Activated CD4-positive, alpha-beta T cell treated with anti-CD3 and anti-CD28 coated beads for 36 hours (primary cell): ENCODE measurements at regions not wholly inside any gene's neighbourhood (a gene's known extent, or its start where the extent isn't known, plus 50 kb on each side); places are given as distances from the start of the nearest gene placed in this dataset.
"Not testable (repeated sequence)": the region's sequence is repeated elsewhere in the genome, so short reads cannot be mapped to it uniquely, and the experiment has no call there.

ENCODE experiments used
- ATAC-seq: fragments of 200-7000 bp; cut with Tn5 transposase; one replicate; pipeline ENCODE4 v1.10.0; 2021; ENCODE audit warnings: mild to moderate bottlenecking, moderate library complexity
- CTCF ChIA-PET: fragments of 350-600 bp; sonication (Branson Sonifier 250); formaldehyde crosslinking; loops from one replicate; lab custom pipeline; 2021; ENCODE audit warnings: antibody characterized with exemption; lab: Charles Lee
- POLR2A ChIA-PET: fragments of 350-600 bp; sonication (Branson Sonifier 250); formaldehyde crosslinking; loops from one replicate; lab custom pipeline; 2021; ENCODE audit warnings: antibody characterized with exemption, inconsistent platforms; lab: Charles Lee
- DNase-seq: peaks from one replicate; pipeline ENCODE4 v3.0.0-alpha.2; 2020
- H3K27ac Mint-ChIP-seq: one replicate; pipeline ENCODE4 v1.8.0; 2021; ENCODE audit warnings: mixed read lengths
- H3K27me3 Mint-ChIP-seq: one replicate; pipeline ENCODE4 v1.8.0; 2021; ENCODE audit warnings: mixed read lengths
- H3K36me3 Mint-ChIP-seq: one replicate; pipeline ENCODE4 v1.8.0; 2021; ENCODE audit warnings: low read depth, mixed read lengths
- H3K4me1 Mint-ChIP-seq: one replicate; pipeline ENCODE4 v1.8.0; 2021; ENCODE audit warnings: mixed read lengths
- H3K4me3 Mint-ChIP-seq: one replicate; pipeline ENCODE4 v1.8.0; 2021; ENCODE audit warnings: mild to moderate bottlenecking, moderate library complexity, mixed read lengths
- H3K9me3 Mint-ChIP-seq: one replicate; pipeline ENCODE4 v1.8.0; 2021; ENCODE audit warnings: low read depth, mixed read lengths
- intact Hi-C, 2 experiments: fragments of 100-400 bp; cut with DNase I in 1 of 2; cut with micrococcal nuclease in 1 of 2; formaldehyde crosslinking; loops; one replicate each; pipeline versions ENCODE4 v1.14.2 to v1.15.1; 2022 to 2024; cut with DNase I, micrococcal nuclease

- no peak overlapping the region for H3K4me3 Mint-ChIP-seq
- no peaks in the 10 kb centered on the region for H3K27me3 Mint-ChIP-seq
- H3K27ac Mint-ChIP-seq = no peak overlapping the region
- ATAC-seq (no peak), DNase-seq (no peak)
- intact Hi-C loops = no loop called here
- H3K9me3 Mint-ChIP-seq = peaks cover 5% of the 10 kb centered on the region
- ChIA-PET CTCF (no interaction called here), POLR2A (no interaction called here)
- no peaks in the 10 kb centered on the region for H3K4me1 Mint-ChIP-seq
- no peaks in the 10 kb centered on the region for H3K36me3 Mint-ChIP-seq
Observed at GRCh38 chr5:125065741-125066140, 319.3 kb upstream of the ZNF608 start.

DNA sequence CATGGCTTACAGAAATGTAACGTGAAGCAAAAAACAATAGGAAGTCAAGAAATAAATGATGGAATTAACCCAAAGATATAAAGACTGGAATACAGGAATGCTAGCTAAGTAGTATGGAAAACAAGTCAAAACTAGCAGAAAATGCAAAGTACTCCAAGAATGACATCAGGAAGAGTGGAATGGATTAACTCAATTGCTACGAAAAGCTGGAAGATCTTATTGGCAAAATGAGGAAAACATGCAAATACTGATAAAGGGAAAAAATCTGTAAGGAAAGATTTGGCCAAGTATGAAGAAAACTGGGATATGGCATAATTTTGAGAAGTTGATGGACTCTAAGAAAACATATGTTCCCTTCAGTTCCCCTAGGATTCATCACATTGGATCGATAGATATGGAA, 324.5 kb upstream of the ZNF608 start:
- H3K4me3 Mint-ChIP-seq = no peak overlapping the region
- ATAC-seq = no peak
- CTCF ChIA-PET = no interaction called here
- DNase-seq = no peak
- peaks cover 18% of the 10 kb centered on the region for H3K9me3 Mint-ChIP-seq
- POLR2A ChIA-PET = no interaction called here
- no peaks in the 10 kb centered on the region for H3K36me3 Mint-ChIP-seq
- intact Hi-C loops = no loop called here
- no peaks in the 10 kb centered on the region for H3K4me1 Mint-ChIP-seq
- H3K27ac Mint-ChIP-seq = no peak overlapping the region
- no peaks in the 10 kb centered on the region for H3K27me3 Mint-ChIP-seq

- POLR2A ChIA-PET = no interaction called here
- H3K4me1 Mint-ChIP-seq = no peaks in the 10 kb centered on the region
- no peak overlapping the region for H3K27ac Mint-ChIP-seq
- H3K27me3 Mint-ChIP-seq = no peaks in the 10 kb centered on the region
- peaks cover 18% of the 10 kb centered on the region for H3K9me3 Mint-ChIP-seq
- no peak for DNase-seq
- CTCF ChIA-PET = no interaction called here
- H3K36me3 Mint-ChIP-seq = no peaks in the 10 kb centered on the region
- no peak overlapping the region for H3K4me3 Mint-ChIP-seq
- no peak for ATAC-seq
- intact Hi-C loops = no loop called here
Observed at GRCh38 chr5:125073090-125073489, 326.7 kb upstream of the ZNF608 start.

DNA sequence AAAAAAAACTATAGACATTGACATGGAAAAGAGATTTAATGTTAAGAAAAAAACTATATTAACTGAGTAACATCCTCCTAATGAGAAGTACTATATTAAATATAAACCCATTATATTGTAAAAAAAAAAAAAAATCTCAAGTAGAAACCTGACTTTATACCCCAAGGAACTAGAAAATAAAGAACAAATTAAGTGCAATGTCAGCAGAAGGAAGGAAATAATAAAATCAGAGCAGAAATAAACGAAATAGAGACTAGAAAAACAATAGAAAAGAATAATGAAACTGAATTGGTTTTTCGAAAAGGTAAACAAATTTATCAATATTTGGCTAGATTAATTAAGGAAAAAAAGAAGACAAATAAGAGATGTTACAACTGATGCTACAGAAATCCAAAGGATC, 329.1 kb upstream of the ZNF608 start:
- no peak overlapping the region for H3K4me3 Mint-ChIP-seq
- no peaks in the 10 kb centered on the region for H3K4me1 Mint-ChIP-seq
- CTCF ChIA-PET = no interaction called here
- H3K27ac Mint-ChIP-seq = no peak overlapping the region
- no peaks in the 10 kb centered on the region for H3K27me3 Mint-ChIP-seq
- no peak for ATAC-seq
- H3K36me3 Mint-ChIP-seq = no peaks in the 10 kb centered on the region
- peaks cover 13% of the 10 kb centered on the region for H3K9me3 Mint-ChIP-seq
- POLR2A ChIA-PET = no interaction called here
- intact Hi-C loops = no loop called here
- no peak for DNase-seq

GRCh38 chr5:125079028-125079427, 332.6 kb upstream of the ZNF608 start:
- intact Hi-C loops, H3K4me1 Mint-ChIP-seq, H3K4me3 Mint-ChIP-seq, DNase-seq, H3K27ac Mint-ChIP-seq, H3K27me3 Mint-ChIP-seq, CTCF ChIA-PET, H3K36me3 Mint-ChIP-seq, H3K9me3 Mint-ChIP-seq, POLR2A ChIA-PET, ATAC-seq: not testable (repeated sequence)

DNA sequence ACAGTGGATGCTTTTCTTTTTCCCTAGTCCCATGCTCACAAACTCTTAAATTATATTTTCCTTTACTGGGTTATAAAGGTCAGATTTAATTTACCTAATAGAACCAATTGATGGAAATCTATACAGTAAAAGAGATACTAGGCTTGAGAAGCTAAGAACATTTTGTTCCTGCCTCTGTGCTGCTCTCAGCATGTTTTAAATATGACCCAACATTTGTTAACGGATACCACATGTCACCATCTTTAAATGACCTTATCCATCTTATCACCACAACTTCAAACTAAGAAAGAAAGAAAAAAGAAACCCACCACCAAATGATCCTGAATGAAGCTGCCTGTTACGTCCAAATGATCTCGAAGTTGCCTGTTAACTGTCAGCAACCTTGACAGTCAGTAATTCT, 334.7 kb upstream of the ZNF608 start:
- no peaks in the 10 kb centered on the region for H3K27me3 Mint-ChIP-seq
- DNase-seq = no peak
- H3K27ac Mint-ChIP-seq = no peak overlapping the region
- no peak overlapping the region for H3K4me3 Mint-ChIP-seq
- no peak for ATAC-seq
- no peaks in the 10 kb centered on the region for H3K9me3 Mint-ChIP-seq
- H3K36me3 Mint-ChIP-seq = no peaks in the 10 kb centered on the region
- intact Hi-C loops = no loop called here
- POLR2A ChIA-PET = no interaction called here
- no peaks in the 10 kb centered on the region for H3K4me1 Mint-ChIP-seq
- CTCF ChIA-PET = no interaction called here

GRCh38 chr5:125083981-125084380, 337.5 kb upstream of the ZNF608 start:
- ATAC-seq = no peak
- Mint-ChIP-seq H3K4me1 (no peaks in the 10 kb centered on the region), H3K27me3 (no peaks in the 10 kb centered on the region), H3K36me3 (no peaks in the 10 kb centered on the region), H3K27ac (no peak overlapping the region), H3K9me3 (no peaks in the 10 kb centered on the region), H3K4me3 (no peak overlapping the region)
- intact Hi-C loops = no loop called here
- ChIA-PET CTCF (no interaction called here), POLR2A (no interaction called here)
- no peak for DNase-seq

DNA sequence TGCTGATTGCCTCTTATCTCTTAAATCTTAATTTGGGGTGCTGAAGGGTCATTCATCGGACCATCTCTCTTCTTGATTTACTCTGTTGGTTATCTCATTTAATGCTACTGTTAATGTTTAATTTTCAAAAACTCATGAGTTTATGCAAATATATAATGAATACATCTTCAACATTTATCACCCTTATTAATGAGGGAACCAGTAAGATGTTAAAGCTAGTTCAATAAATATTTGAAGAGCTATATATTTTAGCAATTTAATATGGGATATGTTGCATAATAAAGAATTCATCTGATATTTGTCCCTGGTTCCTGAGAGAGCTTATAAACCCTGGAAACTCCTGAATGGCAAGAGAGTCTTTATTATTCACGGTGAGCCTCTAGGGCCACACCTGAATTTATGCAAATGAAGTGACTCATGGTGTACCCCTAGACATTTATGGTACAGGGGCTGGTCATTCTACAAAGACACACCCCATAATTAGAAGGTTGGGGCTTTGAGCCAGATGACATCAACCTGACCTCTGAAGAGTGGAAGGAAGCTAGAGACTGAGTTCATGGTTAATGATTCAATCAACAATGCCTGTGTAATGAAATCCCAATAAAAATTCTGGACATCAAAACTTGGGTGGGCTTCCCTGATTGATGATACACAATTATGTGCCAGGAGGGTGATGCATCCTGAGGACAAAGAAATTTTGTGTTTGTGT, 339.5 kb upstream of the ZNF608 start:
- no peaks in the 10 kb centered on the region for H3K27me3 Mint-ChIP-seq
- ATAC-seq (no peak), DNase-seq (no peak)
- ChIA-PET POLR2A (no interaction called here), CTCF (no interaction called here)
- no peaks in the 10 kb centered on the region for H3K4me1 Mint-ChIP-seq
- intact Hi-C loops = no loop called here
- H3K27ac Mint-ChIP-seq = no peak overlapping the region
- H3K9me3 Mint-ChIP-seq = peaks cover 2% of the 10 kb centered on the region
- H3K36me3 Mint-ChIP-seq = no peaks in the 10 kb centered on the region
- no peak overlapping the region for H3K4me3 Mint-ChIP-seq

GRCh38 chr5:125088522-125089105, 342.2 kb upstream of the ZNF608 start:
- no peaks in the 10 kb centered on the region for H3K36me3 Mint-ChIP-seq
- peaks cover 7% of the 10 kb centered on the region for H3K9me3 Mint-ChIP-seq
- intact Hi-C loops = no loop called here
- ChIA-PET CTCF (interaction anchor here (0.7 kb wide), 1 partner anchor 8 kb away, joined by 3 read pairs; no protein-coding TSS in a partner anchor), POLR2A (no interaction called here)
- H3K4me1 Mint-ChIP-seq = no peaks in the 10 kb centered on the region
- DNase-seq = no peak
- no peak overlapping the region for H3K27ac Mint-ChIP-seq
- H3K27me3 Mint-ChIP-seq = no peaks in the 10 kb centered on the region
- no peak overlapping the region for H3K4me3 Mint-ChIP-seq
- ATAC-seq = no peak

DNA sequence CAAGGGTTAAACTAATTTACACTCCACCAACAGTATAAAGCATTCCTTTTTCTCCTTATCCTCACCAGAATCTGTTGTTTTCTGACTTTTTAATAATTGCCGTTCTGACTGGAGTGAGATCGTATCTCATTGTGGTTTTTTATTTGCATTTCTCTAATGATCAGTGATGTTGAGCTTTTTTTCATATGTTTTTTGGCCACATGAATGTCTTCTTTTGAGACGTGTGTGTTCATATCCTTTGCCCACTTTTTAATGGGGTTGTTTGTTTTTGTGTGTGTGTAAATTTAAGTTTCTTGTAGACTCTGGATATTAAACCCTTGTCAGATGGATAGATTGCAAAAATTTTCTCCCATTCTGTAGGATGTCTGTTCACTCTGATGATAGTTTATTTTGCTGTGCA, 345.7 kb upstream of the ZNF608 start:
- H3K36me3 Mint-ChIP-seq, intact Hi-C loops, POLR2A ChIA-PET, CTCF ChIA-PET, DNase-seq, H3K27ac Mint-ChIP-seq, H3K4me3 Mint-ChIP-seq, H3K27me3 Mint-ChIP-seq, H3K4me1 Mint-ChIP-seq, ATAC-seq: not testable (repeated sequence)
- peaks cover 10% of the 10 kb centered on the region for H3K9me3 Mint-ChIP-seq

GRCh38 chr5:125093776-125094175, 347.3 kb upstream of the ZNF608 start:
- H3K4me1 Mint-ChIP-seq = no peaks in the 10 kb centered on the region
- H3K4me3 Mint-ChIP-seq = no peak overlapping the region
- DNase-seq = no peak
- intact Hi-C loops = no loop called here
- H3K27ac Mint-ChIP-seq = no peak overlapping the region
- ChIA-PET CTCF (no interaction called here), POLR2A (no interaction called here)
- H3K9me3 Mint-ChIP-seq = peaks cover 10% of the 10 kb centered on the region
- H3K36me3 Mint-ChIP-seq = no peaks in the 10 kb centered on the region
- no peak for ATAC-seq
- no peaks in the 10 kb centered on the region for H3K27me3 Mint-ChIP-seq

DNA sequence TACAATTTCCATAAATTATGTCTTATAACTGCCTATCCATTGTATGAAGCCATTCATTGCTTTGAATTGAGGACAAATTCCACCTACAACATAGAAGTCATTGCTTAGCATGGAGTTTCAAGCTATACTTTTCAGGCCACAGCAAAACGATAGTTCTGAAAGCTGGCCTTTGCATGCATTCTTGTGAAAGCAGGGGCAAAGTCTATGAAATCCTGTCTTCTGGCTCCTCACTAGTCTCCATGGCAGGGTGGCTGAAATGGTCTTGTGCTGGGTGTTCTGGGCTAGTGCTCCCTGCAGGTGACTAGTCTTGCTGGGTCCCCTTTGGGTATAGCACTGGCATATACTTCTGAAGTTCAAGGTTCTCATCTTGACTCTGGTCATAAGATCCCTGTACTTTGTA, 353.9 kb upstream of the ZNF608 start:
- no peak overlapping the region for H3K4me3 Mint-ChIP-seq
- H3K36me3 Mint-ChIP-seq = no peaks in the 10 kb centered on the region
- intact Hi-C loops = no loop called here
- ChIA-PET CTCF (no interaction called here), POLR2A (no interaction called here)
- DNase-seq (no peak), ATAC-seq (no peak)
- H3K9me3 Mint-ChIP-seq = peaks cover 3% of the 10 kb centered on the region
- no peak overlapping the region for H3K27ac Mint-ChIP-seq
- H3K4me1 Mint-ChIP-seq = no peaks in the 10 kb centered on the region
- no peaks in the 10 kb centered on the region for H3K27me3 Mint-ChIP-seq
